Kidney (tissue), 13 donors: ENCODE measurements at regions not wholly inside any gene's neighbourhood (a gene's known extent, or its start where the extent isn't known, plus 50 kb on each side); places are given as distances from the start of the nearest gene placed in this dataset.
"Not testable (repeated sequence)": the region's sequence is repeated elsewhere in the genome, so short reads cannot be mapped to it uniquely, and the experiment has no call there.

Experiments
- DNase-seq, 5 donors: peaks; one replicate each; pipeline ENCODE4 v3.0.0-alpha.2; 2013 to 2020
- FAIRE-seq: peaks from 2 replicates; lab custom pipeline; 2012; peaks lifted over from hg19 to GRCh38; lab: Jason Lieb, UNC
- H3K27ac ChIP-seq, 2 donors: one replicate each; pipeline ENCODE4 v1.7.0; 2013; ENCODE audit warnings: low read depth in 2 of 2, low read length in 2 of 2, inconsistent platforms in 1 of 2
- H3K27me3 ChIP-seq: one replicate; pipeline ENCODE4 v1.7.1; 2013; ENCODE audit warnings: low read length, inconsistent platforms; ENCODE audit not compliant: control insufficient read depth, insufficient read depth
- H3K36me3 ChIP-seq, 3 donors: one replicate each; pipeline versions ENCODE4 v1.7.0 to v1.7.1; 2013; ENCODE audit warnings: low read length in 3 of 3, control low read depth in 1 of 3, inconsistent platforms in 1 of 3; ENCODE audit not compliant: insufficient read depth in 3 of 3, control insufficient read depth in 2 of 3
- H3K4me1 ChIP-seq, 3 donors: one replicate each; pipeline versions ENCODE4 v1.7.0 to v1.7.1; 2013; ENCODE audit warnings: low read length in 3 of 3, inconsistent platforms in 1 of 3, low read depth in 1 of 3; ENCODE audit not compliant: control insufficient read depth in 2 of 3, insufficient read depth in 2 of 3
- H3K4me3 ChIP-seq, 3 donors: one replicate each; pipeline versions ENCODE4 v1.7.0 to v1.8.1; 2013; ENCODE audit warnings: low read length in 3 of 3, control low read depth in 1 of 3, inconsistent platforms in 1 of 3
- H3K9ac ChIP-seq, 3 donors: one replicate each; pipeline versions ENCODE4 v1.7.0 to v1.7.1; 2013; ENCODE audit warnings: low read length in 3 of 3, control low read depth in 1 of 3, inconsistent platforms in 1 of 3
- H3K9me3 ChIP-seq, 3 donors: one replicate each; pipeline versions ENCODE4 v1.7.0 to v1.7.1; 2013; ENCODE audit warnings: low read length in 3 of 3, control low read depth in 1 of 3, inconsistent platforms in 1 of 3; ENCODE audit not compliant: control insufficient read depth in 2 of 3, insufficient read depth in 1 of 3
- CTCF ChIP-seq: IDR thresholded peaks from 3 replicates; pipeline ENCODE4 v1.5.1; 2012; ENCODE audit warnings: mild to moderate bottlenecking, moderate library complexity, borderline replicate concordance; ENCODE audit not compliant: insufficient read depth; ENCODE audit errors: extremely low read depth
- intact Hi-C: fragments of 100-400 bp; cut with DNase I; formaldehyde crosslinking; loops from one replicate; pipeline ENCODE4 v1.11.1; 2022
- donor health status: control.
- donor health status: control.
- donor health status: control.
- donor health status: control.
- donor health status: control.
- donor health status: DM: yes; HTN: yes; CAD: no.
- donor health status: Normal renal cell carcinoma (clear cell type).

DNA sequence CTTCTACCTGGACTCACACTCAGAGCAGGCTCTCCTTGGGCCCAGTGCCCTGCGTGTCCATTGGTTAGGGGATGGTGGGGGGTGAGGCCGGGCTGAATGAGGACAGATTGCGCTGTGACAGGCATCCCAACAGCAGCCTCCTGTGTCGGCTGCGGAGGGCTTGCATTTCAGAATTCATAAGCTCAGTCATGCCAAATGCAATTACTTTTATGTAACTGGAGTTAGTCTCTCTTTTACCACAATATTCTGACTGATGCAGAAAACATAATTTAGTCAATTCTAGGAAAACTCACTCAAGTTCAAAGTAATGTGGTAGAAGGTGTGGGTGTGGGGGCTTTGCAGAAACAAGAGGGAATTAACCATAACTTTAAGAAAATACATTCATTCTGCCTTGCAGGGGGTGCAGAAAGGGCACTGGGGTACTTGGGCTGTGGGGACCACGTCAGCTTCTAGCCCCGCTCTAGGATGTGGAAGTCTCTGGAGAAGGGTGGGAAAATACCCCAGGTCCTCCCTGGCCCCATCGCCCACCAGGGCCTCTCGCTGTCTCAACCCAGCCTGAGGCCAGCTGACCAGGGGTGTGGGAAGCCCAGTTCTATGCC lies 257.7 kb downstream of the ADGRD1 start:
- H3K9me3 ChIP-seq, result peaks cover 0 to 2% (median 0%) of the 10 kb centered on the region in 3 donors
- H3K4me1 ChIP-seq, result no peaks in the 10 kb centered on the region
- H3K9ac ChIP-seq, result no peak overlapping the region
- intact Hi-C loops, result no loop called here
- no peak for TF ChIP-seq CTCF
- no peaks in the 10 kb centered on the region for H3K36me3 ChIP-seq
- DNase-seq (peak in 1 of 5 donors; percentile 33), FAIRE-seq (no peak)
- H3K4me3 ChIP-seq, result no peak overlapping the region
- no peaks in the 10 kb centered on the region for H3K27me3 ChIP-seq
- no peak overlapping the region for H3K27ac ChIP-seq

- Histone ChIP-seq H3K9me3 (peaks cover 0 to 2% (median 0%) of the 10 kb centered on the region in 3 donors), H3K36me3 (no peaks in the 10 kb centered on the region), H3K4me1 (peaks cover 0 to 7% (median 0%) of the 10 kb centered on the region in 3 donors), H3K27me3 (no peaks in the 10 kb centered on the region), H3K4me3 (no peak overlapping the region), H3K27ac (no peak overlapping the region), H3K9ac (no peak overlapping the region)
- DNase-seq (peak in 1 of 5 donors; percentile 32), FAIRE-seq (no peak)
- no peak for TF ChIP-seq CTCF
- intact Hi-C loops, result no loop called here
Observed at GRCh38 chr12:131213896-131214442, 260.3 kb downstream of the ADGRD1 start.

DNA sequence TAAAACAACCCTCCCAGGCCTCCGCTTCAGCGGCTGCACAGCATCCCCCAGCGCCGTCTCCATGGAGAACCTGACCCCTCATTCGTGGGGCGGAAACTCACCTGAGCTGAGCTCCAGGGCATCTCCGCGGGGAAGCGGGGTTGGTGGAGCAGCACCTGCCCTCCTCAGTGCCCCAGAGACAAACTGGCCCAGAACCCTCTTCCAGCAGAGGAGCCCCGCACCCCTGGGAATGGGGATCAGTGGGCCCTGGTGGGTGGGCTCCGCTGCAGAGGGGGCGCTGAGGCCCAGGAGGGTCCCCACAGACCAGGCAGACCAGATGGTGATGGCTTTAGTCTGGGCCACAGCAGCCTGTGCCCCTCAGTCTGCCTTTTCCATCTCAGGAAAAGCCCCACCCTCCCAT lies 261.2 kb downstream of the ADGRD1 start:
- H3K4me3 ChIP-seq, H3K9me3 ChIP-seq, H3K36me3 ChIP-seq, H3K9ac ChIP-seq, FAIRE-seq, H3K4me1 ChIP-seq, intact Hi-C loops, H3K27ac ChIP-seq, H3K27me3 ChIP-seq: not testable (repeated sequence)
- peak in 1 of 5 donors; percentile 38 for DNase-seq

- intact Hi-C loops, FAIRE-seq, H3K27ac ChIP-seq, DNase-seq, H3K4me3 ChIP-seq, H3K4me1 ChIP-seq, H3K27me3 ChIP-seq, H3K9me3 ChIP-seq, H3K9ac ChIP-seq, H3K36me3 ChIP-seq: not testable (repeated sequence)
Observed at GRCh38 chr12:131216587-131216986, 262.9 kb downstream of the ADGRD1 start.
